ENCODE measurements at regions not wholly inside any gene's neighbourhood (a gene's known extent, or its start where the extent isn't known, plus 50 kb on each side); places are given as distances from the start of the nearest gene placed in this dataset.

DNA sequence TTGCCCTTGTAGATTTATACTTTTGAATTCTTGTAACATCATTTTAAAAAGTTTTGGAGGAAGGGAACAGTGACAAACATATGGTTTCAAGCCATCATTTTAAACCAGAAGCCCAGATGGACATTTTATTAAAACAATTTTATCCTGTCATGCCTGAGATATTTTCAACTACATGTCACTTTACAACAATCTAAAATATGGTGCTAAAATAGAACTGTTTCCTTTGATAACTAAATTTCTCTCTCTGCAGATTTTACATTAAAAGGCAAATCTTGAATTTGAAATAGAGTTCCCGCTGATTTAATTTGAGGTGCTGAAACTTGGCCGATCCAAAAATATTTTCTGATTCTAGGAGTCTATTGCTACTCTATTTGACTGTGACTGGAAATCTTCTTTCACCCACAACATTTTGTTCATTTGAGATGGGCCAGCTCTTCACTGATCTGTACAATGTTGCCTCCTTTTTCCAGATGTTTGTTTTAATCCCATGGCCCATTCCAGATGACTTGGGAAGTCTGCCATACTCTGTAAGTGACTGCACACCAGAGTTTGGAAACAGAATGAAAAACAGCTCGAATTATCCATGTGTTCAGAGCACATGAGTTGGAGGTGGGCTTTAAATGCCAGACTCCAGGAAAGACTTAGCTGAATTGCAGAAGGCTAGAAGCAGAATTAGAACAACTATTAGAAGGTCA, 402.5 kb downstream of the TMEM135 start:
- no peak overlapping the region for H3K9ac ChIP-seq (ENCODE audit: insufficient read length, low read depth)
- H3K36me3 ChIP-seq (ENCODE audit: insufficient read depth, insufficient read length, low read length) = no peaks in the 10 kb centered on the region
- H3K27me3 ChIP-seq (ENCODE audit: insufficient read depth, insufficient read length) = no peaks in the 10 kb centered on the region
- no peaks in the 10 kb centered on the region for H3K4me1 ChIP-seq (ENCODE audit: insufficient read depth, insufficient read length)
- DNase-seq (ENCODE audit: low read depth, low spot score) = no peak
- no peak overlapping the region for H3K4me3 ChIP-seq (ENCODE audit: insufficient read length, low read depth)
- H3K9me3 ChIP-seq (ENCODE audit: insufficient read depth, low read length) = no peaks in the 10 kb centered on the region
- TF ChIP-seq ZNF274 (IDR thresholded peaks at IDR 0.05; ENCODE audit: low read depth, low read length) = no peak
- no peak for TF ChIP-seq YY1 (IDR thresholded peaks at IDR 0.05; ENCODE audit: insufficient read depth, insufficient read length)
- no peak for TF ChIP-seq SUZ12 (IDR thresholded peaks at IDR 0.05; ENCODE audit: extremely low read depth, insufficient read depth, insufficient read length)

DNA sequence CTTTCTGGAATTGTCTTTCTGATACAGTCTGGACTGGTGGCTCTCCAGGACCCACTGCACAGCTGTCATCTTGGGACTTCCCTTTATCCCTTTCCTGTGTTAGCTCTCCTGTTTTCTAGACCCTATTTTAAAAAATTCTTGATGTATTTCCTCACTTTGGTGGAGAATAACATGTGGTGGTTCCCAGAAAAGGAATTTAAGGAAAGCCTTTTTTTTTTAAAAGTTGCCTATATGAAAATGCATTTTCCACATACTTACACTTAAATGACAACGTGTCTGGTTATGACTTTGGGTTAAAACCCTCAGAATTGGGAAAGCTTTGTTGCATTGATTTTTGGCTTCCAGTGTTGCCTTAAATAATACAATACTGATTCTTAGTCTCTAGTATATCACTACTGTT, 400.7 kb downstream of the TMEM135 start:
- TF ChIP-seq YY1 (IDR thresholded peaks at IDR 0.05; ENCODE audit: insufficient read depth, insufficient read length) = no peak
- no peak for TF ChIP-seq ZNF274 (IDR thresholded peaks at IDR 0.05; ENCODE audit: low read depth, low read length)
- no peak for TF ChIP-seq SUZ12 (IDR thresholded peaks at IDR 0.05; ENCODE audit: extremely low read depth, insufficient read depth, insufficient read length)
- H3K9ac ChIP-seq (ENCODE audit: insufficient read length, low read depth) = no peak overlapping the region
- no peak for DNase-seq (ENCODE audit: low read depth, low spot score)
- no peaks in the 10 kb centered on the region for H3K4me1 ChIP-seq (ENCODE audit: insufficient read depth, insufficient read length)
- H3K27me3 ChIP-seq (ENCODE audit: insufficient read depth, insufficient read length) = no peaks in the 10 kb centered on the region
- H3K36me3 ChIP-seq (ENCODE audit: insufficient read depth, insufficient read length, low read length) = no peaks in the 10 kb centered on the region
- H3K9me3 ChIP-seq (ENCODE audit: insufficient read depth, low read length) = no peaks in the 10 kb centered on the region
- H3K4me3 ChIP-seq (ENCODE audit: insufficient read length, low read depth) = no peak overlapping the region

DNA sequence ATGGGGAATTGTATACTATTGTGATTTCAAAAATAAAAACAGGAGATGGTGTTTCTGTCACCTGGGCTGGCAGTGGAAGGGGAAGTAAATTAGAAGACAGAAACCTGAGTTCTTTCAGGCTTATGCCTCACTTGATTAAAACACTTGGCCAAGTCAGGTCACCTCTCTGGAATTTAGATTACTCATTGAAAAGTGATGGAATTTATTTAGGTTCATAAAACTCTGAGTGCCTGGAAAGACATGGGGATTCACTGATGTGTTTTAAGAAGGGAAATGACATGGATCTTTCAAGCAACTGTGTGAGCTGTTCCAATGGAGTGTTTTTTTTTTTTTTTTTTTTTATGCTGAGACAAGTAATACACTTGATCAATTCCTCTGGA, 400.1 kb downstream of the TMEM135 start:
- H3K27me3 ChIP-seq (ENCODE audit: insufficient read depth, insufficient read length) = no peaks in the 10 kb centered on the region
- H3K9me3 ChIP-seq (ENCODE audit: insufficient read depth, low read length) = no peaks in the 10 kb centered on the region
- no peak for TF ChIP-seq SUZ12 (IDR thresholded peaks at IDR 0.05; ENCODE audit: extremely low read depth, insufficient read depth, insufficient read length)
- H3K36me3 ChIP-seq (ENCODE audit: insufficient read depth, insufficient read length, low read length) = no peaks in the 10 kb centered on the region
- H3K4me3 ChIP-seq (ENCODE audit: insufficient read length, low read depth) = no peak overlapping the region
- H3K9ac ChIP-seq (ENCODE audit: insufficient read length, low read depth) = no peak overlapping the region
- no peaks in the 10 kb centered on the region for H3K4me1 ChIP-seq (ENCODE audit: insufficient read depth, insufficient read length)
- DNase-seq (ENCODE audit: low read depth, low spot score) = no peak

DNA sequence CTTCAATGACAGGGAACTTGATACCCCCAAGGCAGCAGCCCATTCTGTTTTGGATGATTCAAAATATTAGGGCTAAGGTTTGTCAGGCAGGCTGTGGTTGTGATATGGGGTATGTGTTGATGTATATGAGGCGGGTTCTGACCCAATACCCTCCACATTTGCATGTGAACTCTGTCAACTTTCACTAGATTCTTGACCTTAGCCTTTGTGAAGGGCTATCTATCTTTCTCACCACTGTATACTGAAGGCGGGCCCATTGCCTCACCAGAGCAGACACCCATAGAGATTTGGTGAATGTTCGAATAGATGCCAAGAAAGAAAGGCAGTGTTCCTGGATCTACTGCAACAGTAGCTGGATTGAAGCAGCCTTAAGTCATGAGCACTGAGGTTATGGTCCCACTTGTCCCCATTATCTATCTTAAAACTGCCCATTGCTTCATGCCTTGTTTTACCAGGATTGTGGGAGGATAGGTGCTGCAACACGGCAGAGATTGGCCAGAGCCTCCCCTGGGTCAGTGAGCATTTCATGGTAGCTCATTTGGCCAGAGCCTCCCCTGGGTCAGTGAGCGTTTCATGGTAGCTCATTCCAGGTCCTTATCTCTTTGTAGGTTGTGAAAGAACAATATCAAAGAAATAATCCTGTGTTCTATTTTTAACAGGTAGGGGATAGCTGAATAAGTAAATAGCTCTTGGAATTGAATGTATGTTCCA, 399.6 kb downstream of the TMEM135 start:
- DNase-seq (ENCODE audit: low read depth, low spot score) = no peak
- Histone ChIP-seq H3K36me3 (ENCODE audit: insufficient read depth, insufficient read length, low read length) (no peaks in the 10 kb centered on the region), H3K9ac (ENCODE audit: insufficient read length, low read depth) (no peak overlapping the region), H3K27me3 (ENCODE audit: insufficient read depth, insufficient read length) (no peaks in the 10 kb centered on the region), H3K4me3 (ENCODE audit: insufficient read length, low read depth) (no peak overlapping the region), H3K9me3 (ENCODE audit: insufficient read depth, low read length) (no peaks in the 10 kb centered on the region), H3K4me1 (ENCODE audit: insufficient read depth, insufficient read length) (no peaks in the 10 kb centered on the region)
- no peak for TF ChIP-seq YY1 (IDR thresholded peaks at IDR 0.05; ENCODE audit: insufficient read depth, insufficient read length)
- TF ChIP-seq SUZ12 (IDR thresholded peaks at IDR 0.05; ENCODE audit: extremely low read depth, insufficient read depth, insufficient read length) = no peak
- no peak for TF ChIP-seq ZNF274 (IDR thresholded peaks at IDR 0.05; ENCODE audit: low read depth, low read length)

DNA sequence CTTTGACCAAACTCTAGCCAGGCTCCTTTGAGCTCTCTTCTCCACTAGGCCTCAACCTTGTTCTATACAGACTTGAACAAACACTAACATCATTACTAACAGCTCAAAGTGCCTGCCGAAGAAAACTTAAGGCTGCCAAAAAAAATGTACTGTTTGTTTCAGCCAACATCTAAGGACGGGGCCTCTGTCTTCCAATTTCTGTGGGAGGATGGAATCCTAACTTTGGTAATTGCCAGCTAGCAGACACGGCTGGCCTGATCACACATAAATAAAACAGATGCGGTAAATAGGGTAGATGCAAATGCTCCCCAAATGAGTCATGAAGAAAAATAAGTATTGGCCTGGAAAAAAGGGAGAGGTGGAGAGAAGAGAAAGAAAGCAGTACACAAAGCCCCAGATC, 394.3 kb downstream of the TMEM135 start:
- Histone ChIP-seq H3K9me3 (ENCODE audit: insufficient read depth, low read length) (no peaks in the 10 kb centered on the region), H3K27me3 (ENCODE audit: insufficient read depth, insufficient read length) (no peaks in the 10 kb centered on the region), H3K9ac (ENCODE audit: insufficient read length, low read depth) (no peak overlapping the region), H3K4me1 (ENCODE audit: insufficient read depth, insufficient read length) (no peaks in the 10 kb centered on the region), H3K4me3 (ENCODE audit: insufficient read length, low read depth) (no peak overlapping the region), H3K36me3 (ENCODE audit: insufficient read depth, insufficient read length, low read length) (no peaks in the 10 kb centered on the region)
- TF ChIP-seq SUZ12 (IDR thresholded peaks at IDR 0.05; ENCODE audit: extremely low read depth, insufficient read depth, insufficient read length) = no peak
- DNase-seq (ENCODE audit: low read depth, low spot score) = no peak

DNA sequence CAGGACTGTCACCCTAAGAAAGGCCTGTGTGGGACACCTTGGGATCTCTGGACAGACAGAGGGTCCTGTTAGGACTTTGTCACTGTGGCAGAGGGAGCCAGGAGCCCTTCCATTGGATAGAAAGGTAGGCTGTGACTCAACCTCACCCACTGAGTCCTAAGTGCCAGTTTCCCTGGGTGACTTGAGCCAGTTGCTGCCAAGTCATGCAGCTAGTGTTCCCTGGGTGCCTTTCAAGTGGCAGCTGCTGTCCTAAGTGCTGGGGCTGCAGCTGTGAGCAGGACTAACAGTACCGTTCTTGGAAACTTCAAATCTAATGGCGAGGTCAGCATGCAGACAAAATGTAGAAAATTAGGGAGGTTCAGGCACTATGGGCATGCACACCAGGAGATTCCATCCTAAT, 393.7 kb downstream of the TMEM135 start:
- no peak overlapping the region for H3K9ac ChIP-seq (ENCODE audit: insufficient read length, low read depth)
- H3K36me3 ChIP-seq (ENCODE audit: insufficient read depth, insufficient read length, low read length) = no peaks in the 10 kb centered on the region
- no peak for DNase-seq (ENCODE audit: low read depth, low spot score)
- no peak for TF ChIP-seq SUZ12 (IDR thresholded peaks at IDR 0.05; ENCODE audit: extremely low read depth, insufficient read depth, insufficient read length)
- TF ChIP-seq YY1 (IDR thresholded peaks at IDR 0.05; ENCODE audit: insufficient read depth, insufficient read length) = no peak
- TF ChIP-seq ZNF274 (IDR thresholded peaks at IDR 0.05; ENCODE audit: low read depth, low read length) = no peak
- H3K27me3 ChIP-seq (ENCODE audit: insufficient read depth, insufficient read length) = no peaks in the 10 kb centered on the region
- H3K4me3 ChIP-seq (ENCODE audit: insufficient read length, low read depth) = no peak overlapping the region
- H3K9me3 ChIP-seq (ENCODE audit: insufficient read depth, low read length) = no peaks in the 10 kb centered on the region
- no peaks in the 10 kb centered on the region for H3K4me1 ChIP-seq (ENCODE audit: insufficient read depth, insufficient read length)

DNA sequence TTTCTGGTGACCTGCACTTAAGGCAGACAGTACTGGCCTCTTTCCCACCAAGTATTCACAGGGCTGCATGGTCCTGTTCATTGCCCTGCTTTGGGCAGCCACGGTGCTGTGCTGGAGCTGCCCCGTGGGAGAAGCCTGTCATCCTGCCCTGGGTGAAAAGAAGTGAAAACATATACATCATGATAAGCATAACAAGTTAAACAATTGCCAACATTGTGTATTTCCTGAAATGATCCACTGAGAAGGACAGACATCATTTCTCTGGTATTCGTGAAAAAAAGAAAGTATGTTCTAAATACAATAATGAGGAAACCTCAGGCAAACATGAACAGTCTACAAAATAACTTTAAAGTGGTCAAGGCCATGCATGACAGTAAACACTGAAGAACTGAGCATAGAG, 393.1 kb downstream of the TMEM135 start:
- Histone ChIP-seq H3K4me1 (ENCODE audit: insufficient read depth, insufficient read length) (no peaks in the 10 kb centered on the region), H3K9me3 (ENCODE audit: insufficient read depth, low read length) (no peaks in the 10 kb centered on the region), H3K27me3 (ENCODE audit: insufficient read depth, insufficient read length) (no peaks in the 10 kb centered on the region), H3K36me3 (ENCODE audit: insufficient read depth, insufficient read length, low read length) (no peaks in the 10 kb centered on the region), H3K4me3 (ENCODE audit: insufficient read length, low read depth) (no peak overlapping the region), H3K9ac (ENCODE audit: insufficient read length, low read depth) (no peak overlapping the region)
- DNase-seq (ENCODE audit: low read depth, low spot score) = no peak
- TF ChIP-seq SUZ12 (IDR thresholded peaks at IDR 0.05; ENCODE audit: extremely low read depth, insufficient read depth, insufficient read length) (no peak), ZNF274 (IDR thresholded peaks at IDR 0.05; ENCODE audit: low read depth, low read length) (no peak), YY1 (IDR thresholded peaks at IDR 0.05; ENCODE audit: insufficient read depth, insufficient read length) (no peak)
